ENCODE measurements at regions not wholly inside any gene's neighbourhood (a gene's known extent, or its start where the extent isn't known, plus 50 kb on each side); places are given as distances from the start of the nearest gene placed in this dataset.
"Not testable (repeated sequence)": the region's sequence is repeated elsewhere in the genome, so short reads cannot be mapped to it uniquely, and the experiment has no call there.

- DNase-seq, result no peak
Observed at GRCh38 chr3:145429546-145429945, 731.4 kb downstream of the PLOD2 start.

GRCh38 chr3:145448436-145448835 lies 712.5 kb downstream of the PLOD2 start:
- no peak for DNase-seq

- DNase-seq, result no peak
Observed at GRCh38 chr3:145450018-145450682, 710.8 kb downstream of the PLOD2 start.

GRCh38 chr3:145457825-145458552 lies 703.0 kb downstream of the PLOD2 start:
- no peak for DNase-seq

GRCh38 chr3:145459681-145460080 lies 701.3 kb downstream of the PLOD2 start:
- not testable (repeated sequence) for DNase-seq

- DNase-seq, result no peak
Observed at GRCh38 chr3:145471976-145472375, 689.0 kb downstream of the PLOD2 start.

GRCh38 chr3:145482735-145483134 lies 678.2 kb downstream of the PLOD2 start:
- not testable (repeated sequence) for DNase-seq

GRCh38 chr3:145483992-145484391 lies 677.0 kb downstream of the PLOD2 start:
- DNase-seq, result no peak

GRCh38 chr3:145489011-145489410 lies 672.0 kb downstream of the PLOD2 start:
- no peak for DNase-seq

- DNase-seq, result no peak
Observed at GRCh38 chr3:145490088-145491048, 670.6 kb downstream of the PLOD2 start.

GRCh38 chr3:145492456-145492855 lies 668.5 kb downstream of the PLOD2 start:
- DNase-seq, result no peak

- not testable (repeated sequence) for DNase-seq
Observed at GRCh38 chr3:145517416-145517815, 643.6 kb downstream of the PLOD2 start.

- no peak for DNase-seq
Observed at GRCh38 chr3:145518639-145519038, 642.3 kb downstream of the PLOD2 start.

GRCh38 chr3:145519398-145520047 lies 641.5 kb downstream of the PLOD2 start:
- DNase-seq, result no peak

GRCh38 chr3:145522179-145522578 lies 638.8 kb downstream of the PLOD2 start:
- DNase-seq, result no peak

- DNase-seq, result no peak
Observed at GRCh38 chr3:145522893-145523651, 637.9 kb downstream of the PLOD2 start.

GRCh38 chr3:145531548-145531947 lies 629.4 kb downstream of the PLOD2 start:
- no peak for DNase-seq

GRCh38 chr3:145533696-145534095 lies 627.3 kb downstream of the PLOD2 start:
- no peak for DNase-seq

GRCh38 chr3:145536461-145536860 lies 624.5 kb downstream of the PLOD2 start:
- DNase-seq, result no peak

GRCh38 chr3:145550522-145550921 lies 610.5 kb downstream of the PLOD2 start:
- no peak for DNase-seq

- no peak for DNase-seq
Observed at GRCh38 chr3:145557405-145557804, 603.6 kb downstream of the PLOD2 start.

Measured in muscle of arm (tissue), 1 donor.